H7 (cell line): ENCODE measurements at regions not wholly inside any gene's neighbourhood (a gene's known extent, or its start where the extent isn't known, plus 50 kb on each side); places are given as distances from the start of the nearest gene placed in this dataset.
"Not testable (repeated sequence)": the region's sequence is repeated elsewhere in the genome, so short reads cannot be mapped to it uniquely, and the experiment has no call there.

Source experiments
- DNase-seq: peaks from one replicate; pipeline ENCODE4 v3.0.0; 2012
- H3K27me3 ChIP-seq: 2 replicates; pipeline ENCODE4 v1.6.0; 2011; ENCODE audit warnings: mild to moderate bottlenecking, low read length; ENCODE audit not compliant: control insufficient read depth, insufficient read depth
- H3K36me3 ChIP-seq: replicated peaks from 2 replicates; pipeline ENCODE4 v1.5.1; 2011; ENCODE audit warnings: low read length; ENCODE audit not compliant: control insufficient read depth, insufficient read depth
- H3K4me3 ChIP-seq: 2 replicates; pipeline ENCODE4 v1.5.1; 2011; ENCODE audit warnings: low read depth, mild to moderate bottlenecking, control low read depth, low read length, moderate library complexity; ENCODE audit not compliant: insufficient read depth

GRCh38 chr2:142294225-142294624 is 163.4 kb upstream of the LRP1B start:
- H3K36me3 ChIP-seq: no peaks in the 10 kb centered on the region
- no peak overlapping the region for H3K4me3 ChIP-seq
- no peak for DNase-seq
- no peaks in the 10 kb centered on the region for H3K27me3 ChIP-seq

GRCh38 chr2:142291969-142292368 is 161.2 kb upstream of the LRP1B start:
- DNase-seq: no peak
- Histone ChIP-seq H3K36me3 (no peaks in the 10 kb centered on the region), H3K27me3 (no peaks in the 10 kb centered on the region), H3K4me3 (no peak overlapping the region)

- no peak overlapping the region for H3K4me3 ChIP-seq
- DNase-seq: no peak
- no peaks in the 10 kb centered on the region for H3K36me3 ChIP-seq
- no peaks in the 10 kb centered on the region for H3K27me3 ChIP-seq
Observed at GRCh38 chr2:142290931-142291330, 160.1 kb upstream of the LRP1B start.

- Histone ChIP-seq H3K4me3 (no peak overlapping the region), H3K27me3 (no peaks in the 10 kb centered on the region), H3K36me3 (no peaks in the 10 kb centered on the region)
- peak; percentile 34 for DNase-seq
Observed at GRCh38 chr2:142286618-142287017, 155.8 kb upstream of the LRP1B start.

GRCh38 chr2:142285480-142285879 is 154.7 kb upstream of the LRP1B start:
- DNase-seq: peak; percentile 6
- Histone ChIP-seq H3K36me3 (no peaks in the 10 kb centered on the region), H3K4me3 (no peak overlapping the region), H3K27me3 (no peaks in the 10 kb centered on the region)

GRCh38 chr2:142284336-142284735 is 153.5 kb upstream of the LRP1B start:
- H3K4me3 ChIP-seq, DNase-seq, H3K27me3 ChIP-seq, H3K36me3 ChIP-seq: not testable (repeated sequence)

GRCh38 chr2:142280831-142281230 is 150.0 kb upstream of the LRP1B start:
- no peak for DNase-seq
- Histone ChIP-seq H3K27me3 (no peaks in the 10 kb centered on the region), H3K36me3 (no peaks in the 10 kb centered on the region), H3K4me3 (no peak overlapping the region)

GRCh38 chr2:142270990-142271389 is 140.2 kb upstream of the LRP1B start:
- no peak for DNase-seq
- Histone ChIP-seq H3K36me3 (no peaks in the 10 kb centered on the region), H3K27me3 (no peaks in the 10 kb centered on the region), H3K4me3 (no peak overlapping the region)

- no peaks in the 10 kb centered on the region for H3K36me3 ChIP-seq
- no peak overlapping the region for H3K4me3 ChIP-seq
- DNase-seq: no peak
- H3K27me3 ChIP-seq: no peaks in the 10 kb centered on the region
Observed at GRCh38 chr2:142270291-142270690, 139.5 kb upstream of the LRP1B start.

- Histone ChIP-seq H3K27me3 (no peaks in the 10 kb centered on the region), H3K36me3 (no peaks in the 10 kb centered on the region), H3K4me3 (no peak overlapping the region)
- DNase-seq: no peak
Observed at GRCh38 chr2:142259356-142259755, 128.5 kb upstream of the LRP1B start.

- H3K4me3 ChIP-seq: no peak overlapping the region
- no peak for DNase-seq
- no peaks in the 10 kb centered on the region for H3K27me3 ChIP-seq
- H3K36me3 ChIP-seq: no peaks in the 10 kb centered on the region
Observed at GRCh38 chr2:142254031-142254430, 123.2 kb upstream of the LRP1B start.

GRCh38 chr2:142241016-142241415 is 110.2 kb upstream of the LRP1B start:
- H3K4me3 ChIP-seq: no peak overlapping the region
- no peak for DNase-seq
- H3K27me3 ChIP-seq: no peaks in the 10 kb centered on the region
- H3K36me3 ChIP-seq: no peaks in the 10 kb centered on the region

GRCh38 chr2:142236181-142236580 is 105.4 kb upstream of the LRP1B start:
- H3K4me3 ChIP-seq: no peak overlapping the region
- no peaks in the 10 kb centered on the region for H3K36me3 ChIP-seq
- no peak for DNase-seq
- H3K27me3 ChIP-seq: no peaks in the 10 kb centered on the region

GRCh38 chr2:142234741-142235140 is 103.9 kb upstream of the LRP1B start:
- H3K36me3 ChIP-seq: no peaks in the 10 kb centered on the region
- no peak for DNase-seq
- no peaks in the 10 kb centered on the region for H3K27me3 ChIP-seq
- no peak overlapping the region for H3K4me3 ChIP-seq

- DNase-seq: no peak
- Histone ChIP-seq H3K36me3 (no peaks in the 10 kb centered on the region), H3K4me3 (no peak overlapping the region), H3K27me3 (no peaks in the 10 kb centered on the region)
Observed at GRCh38 chr2:142223309-142223708, 92.5 kb upstream of the LRP1B start.

GRCh38 chr2:142222715-142223114 is 91.9 kb upstream of the LRP1B start:
- Histone ChIP-seq H3K4me3 (no peak overlapping the region), H3K27me3 (no peaks in the 10 kb centered on the region), H3K36me3 (no peaks in the 10 kb centered on the region)
- DNase-seq: no peak
